IMR-90 (cell line): ENCODE measurements at regions not wholly inside any gene's neighbourhood (a gene's known extent, or its start where the extent isn't known, plus 50 kb on each side); places are given as distances from the start of the nearest gene placed in this dataset.
"Not testable (repeated sequence)": the region's sequence is repeated elsewhere in the genome, so short reads cannot be mapped to it uniquely, and the experiment has no call there.

Experiments
- ATAC-seq: fragments of 200-7000 bp; cut with Tn5 transposase; 2 replicates; pipeline ENCODE4 v1.9.1; 2020; ENCODE audit warnings: low read depth, mild to moderate bottlenecking, moderate library complexity
- BruUV-seq: library from RNA; stranded (reverse); fragments of 400-500 nt; replicated peaks from 2 replicates; lab custom pipeline; 2021; lab: Mats Ljungman, UMichigan
- CTCF ChIA-PET: fragments of 300-600 bp; formaldehyde crosslinking; extraction: SDS; loops from one replicate; lab custom pipeline; 2021; ENCODE audit warnings: antibody characterized with exemption; lab: Yijun Ruan, JAX
- POLR2A ChIA-PET: fragments of 300-600 bp; sonication (Branson Sonifier 250); formaldehyde crosslinking; loops from one replicate; lab custom pipeline; 2022; ENCODE audit warnings: antibody characterized with exemption; ENCODE audit not compliant: unreplicated experiment; lab: Charles Lee
- DNase-seq: peaks from one replicate; pipeline ENCODE4 v3.0.0; 2013
- H2AFZ ChIP-seq: replicated peaks from 2 replicates; pipeline ENCODE3; 2013; ENCODE audit warnings: low read length, mild to moderate bottlenecking; ENCODE audit not compliant: poor library complexity
- H2AK5ac ChIP-seq: 2 replicates; pipeline ENCODE4 v1.6.1; 2013; ENCODE audit warnings: low read depth, low read length, inconsistent platforms
- H2AK9ac ChIP-seq: replicated peaks from 2 replicates; pipeline ENCODE3; 2013; ENCODE audit warnings: mild to moderate bottlenecking, low read depth, low read length, moderate library complexity; ENCODE audit not compliant: poor library complexity
- H2BK120ac ChIP-seq: 2 replicates; pipeline ENCODE4 v1.6.1; 2013; ENCODE audit warnings: low read depth, low read length, inconsistent platforms
- H2BK15ac ChIP-seq: 3 replicates; pipeline ENCODE4 v1.6.1; 2013; ENCODE audit warnings: low read depth, low read length, inconsistent platforms
- H2BK20ac ChIP-seq: 2 replicates; pipeline ENCODE4 v1.6.1; 2013; ENCODE audit warnings: low read depth, mild to moderate bottlenecking, inconsistent platforms, low read length, moderate library complexity
- H2BK5ac ChIP-seq: 2 replicates; pipeline ENCODE4 v1.6.1; 2013; ENCODE audit warnings: mild to moderate bottlenecking, low read depth, low read length, inconsistent platforms; ENCODE audit not compliant: poor library complexity, severe bottlenecking
- H3K14ac ChIP-seq: replicated peaks from 2 replicates; pipeline ENCODE4 v1.6.1; 2013; ENCODE audit warnings: low read depth, low read length, inconsistent platforms
- H3K18ac ChIP-seq: 2 replicates; pipeline ENCODE4 v1.6.1; 2013; ENCODE audit warnings: low read depth, low read length, control low read depth
- H3K23ac ChIP-seq: 2 replicates; pipeline ENCODE4 v1.6.1; 2013; ENCODE audit warnings: low read depth, low read length, inconsistent platforms
- H3K27ac ChIP-seq: 2 replicates; pipeline ENCODE4 v1.5.1; 2013; ENCODE audit warnings: mild to moderate bottlenecking, control low read depth, low read length; ENCODE audit not compliant: insufficient read depth
- H3K27me3 ChIP-seq: 2 replicates; pipeline ENCODE4 v1.6.1; 2013; ENCODE audit warnings: low read length; ENCODE audit not compliant: control insufficient read depth, insufficient read depth
- H3K36me3 ChIP-seq: 2 replicates; pipeline ENCODE4 v1.6.1; 2013; ENCODE audit warnings: low read length, mixed read lengths; ENCODE audit not compliant: control insufficient read depth, insufficient read depth
- H3K4ac ChIP-seq: 2 replicates; pipeline ENCODE4 v1.6.1; 2013; ENCODE audit warnings: low read depth, low read length, inconsistent platforms
- H3K4me1 ChIP-seq: 2 replicates; pipeline ENCODE4 v1.6.1; 2013; ENCODE audit warnings: low read length, mixed read lengths; ENCODE audit not compliant: control insufficient read depth, insufficient read depth
- H3K4me2 ChIP-seq: 2 replicates; pipeline ENCODE4 v1.6.1; 2013; ENCODE audit warnings: low read depth, mild to moderate bottlenecking, control low read depth, low read length, moderate library complexity
- H3K4me3 ChIP-seq: 2 replicates; pipeline ENCODE4 v1.5.1; 2013; ENCODE audit warnings: low read depth, mild to moderate bottlenecking, control low read depth, low read length, moderate library complexity; ENCODE audit not compliant: insufficient read depth
- H3K56ac ChIP-seq: 2 replicates; pipeline ENCODE4 v1.6.1; 2013; ENCODE audit warnings: low read length, inconsistent platforms; ENCODE audit not compliant: insufficient read depth; ENCODE audit errors: extremely low read depth
- H3K79me1 ChIP-seq, 2 experiments: 2 replicates each; pipeline ENCODE4 v1.6.1; 2013; ENCODE audit warnings: low read length in 2 of 2, inconsistent platforms in 1 of 2, low read depth in 1 of 2
- H3K9ac ChIP-seq: 2 replicates; pipeline ENCODE4 v1.6.1; 2013; ENCODE audit warnings: low read depth, low read length, control low read depth
- H3K9me1 ChIP-seq: 2 replicates; pipeline ENCODE4 v1.6.1; 2013; ENCODE audit warnings: low read length, inconsistent platforms; ENCODE audit not compliant: insufficient read depth
- H3K9me3 ChIP-seq: 2 replicates; pipeline ENCODE4 v1.6.1; 2013; ENCODE audit warnings: low read length; ENCODE audit not compliant: control insufficient read depth, insufficient read depth
- H4K20me1 ChIP-seq: 2 replicates; pipeline ENCODE4 v1.6.1; 2013; ENCODE audit warnings: low read length, inconsistent platforms; ENCODE audit not compliant: insufficient read depth
- H4K5ac ChIP-seq: 2 replicates; pipeline ENCODE4 v1.6.1; 2013; ENCODE audit warnings: mild to moderate bottlenecking, low read depth, low read length, control low read depth
- H4K8ac ChIP-seq, 2 experiments: 2 replicates each; pipeline ENCODE4 v1.6.1; 2013; ENCODE audit warnings: low read depth in 2 of 2, low read length in 2 of 2, control low read depth in 1 of 2, inconsistent platforms in 1 of 2
- H4K91ac ChIP-seq: 2 replicates; pipeline ENCODE4 v1.6.1; 2013; ENCODE audit warnings: low read depth, low read length, inconsistent platforms; ENCODE audit not compliant: insufficient read depth
- WGBS, 2 experiments: methylation state at CpG; one replicate each; pipeline versions ENCODE4 v1.1.5 to v1.1.7; 2013; ENCODE audit warnings: missing lambda C conversion rate in 2 of 2; ENCODE audit not compliant: insufficient read length in 1 of 2; ENCODE audit errors: extremely low coverage in 2 of 2; 5-methylcytosine and 5-hydroxymethylcytosine counted together
- dilution Hi-C: fragments of 300-500 bp; cut with HindIII; formaldehyde crosslinking; loops from one replicate; pipeline ENCODE4 v1.14.3; 2018; ENCODE audit warnings: low sequenced_read_pairs; ENCODE audit not compliant: unreplicated experiment
- in situ Hi-C: fragments of 300-500 bp; cut with MboI; formaldehyde crosslinking; loops from 3 replicates; pipeline ENCODE4 v1.14.3; 2019; ENCODE audit warnings: low sequenced_read_pairs, inconsistent platforms, mixed read lengths
- intact Hi-C: fragments of 100-400 bp; cut with micrococcal nuclease; formaldehyde crosslinking; loops from 2 replicates; pipeline ENCODE4 v1.10.0; 2022

DNA sequence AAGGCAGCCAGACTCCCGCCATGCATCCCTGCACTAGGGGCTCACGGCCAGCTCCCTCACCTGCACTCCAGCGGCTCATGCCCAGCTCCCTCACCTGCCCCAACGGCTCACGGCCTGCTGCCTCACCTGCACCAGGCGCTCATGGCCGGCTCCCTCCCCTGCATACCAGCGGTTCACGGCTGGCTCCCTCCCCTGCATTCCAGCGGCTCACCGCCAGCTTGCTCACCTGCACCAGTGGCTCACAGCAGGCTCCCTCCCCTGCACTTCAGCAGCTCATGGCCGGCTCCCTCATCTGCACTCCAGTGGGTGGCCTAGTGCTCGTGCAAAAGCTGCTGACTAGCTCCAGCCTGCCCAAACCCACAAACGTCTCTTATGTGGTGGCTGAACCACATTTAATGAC is 3953.8 kb upstream of the OR11H1 start:
- H4K20me1 ChIP-seq, H3K36me3 ChIP-seq, H3K79me1 ChIP-seq, H3K27ac ChIP-seq, H2BK20ac ChIP-seq, H2AFZ ChIP-seq, H4K91ac ChIP-seq, H2BK5ac ChIP-seq, H4K8ac ChIP-seq, H3K27me3 ChIP-seq, ATAC-seq, H3K4ac ChIP-seq, H3K4me3 ChIP-seq, H3K23ac ChIP-seq, H3K9ac ChIP-seq, DNase-seq, intact Hi-C loops, H2AK9ac ChIP-seq, H3K4me1 ChIP-seq, H2BK120ac ChIP-seq, POLR2A ChIA-PET, H3K18ac ChIP-seq, BruUV-seq, dilution Hi-C loops, H2AK5ac ChIP-seq, in situ Hi-C loops, H3K14ac ChIP-seq, H2BK15ac ChIP-seq, H3K9me1 ChIP-seq, H3K56ac ChIP-seq, CTCF ChIA-PET, H4K5ac ChIP-seq, H3K4me2 ChIP-seq: not testable (repeated sequence)
- peaks cover 43% of the 10 kb centered on the region for H3K9me3 ChIP-seq
- 58% methylated on average over 9 of the region's 14 CpGs; no CpG with 5 or more reads in 1 of the 2 experiments for WGBS, 2 experiments

DNA sequence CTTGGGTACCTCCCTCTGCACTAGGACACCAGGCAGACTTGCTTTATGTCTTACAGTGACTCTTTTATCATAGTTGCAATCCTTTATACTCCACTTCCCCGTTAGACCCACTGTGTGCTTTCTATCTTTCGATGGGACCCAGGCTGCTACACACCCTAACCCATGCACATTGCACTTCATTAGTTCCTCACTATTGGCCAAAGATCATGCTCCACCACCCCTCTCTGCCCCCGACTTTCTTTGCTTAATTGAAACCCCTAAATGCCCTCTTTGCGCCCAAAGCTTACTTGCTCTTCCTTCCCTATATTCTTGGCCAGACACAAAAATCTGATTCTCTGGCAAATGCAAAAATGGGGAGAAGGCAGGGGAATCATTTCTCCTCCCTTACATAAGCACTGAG is 3953.3 kb upstream of the OR11H1 start:
- H4K91ac ChIP-seq, H2BK15ac ChIP-seq, ATAC-seq, H3K23ac ChIP-seq, in situ Hi-C loops, H3K4me1 ChIP-seq, DNase-seq, H2BK120ac ChIP-seq, CTCF ChIA-PET, intact Hi-C loops, H3K4me2 ChIP-seq, BruUV-seq, H3K27ac ChIP-seq, H3K4ac ChIP-seq, H3K14ac ChIP-seq, H2AFZ ChIP-seq, H3K56ac ChIP-seq, H2BK5ac ChIP-seq, H4K8ac ChIP-seq, H3K27me3 ChIP-seq, H4K20me1 ChIP-seq, H3K9ac ChIP-seq, H4K5ac ChIP-seq, H2AK5ac ChIP-seq, POLR2A ChIA-PET, H2AK9ac ChIP-seq, H3K9me1 ChIP-seq, H3K4me3 ChIP-seq, H2BK20ac ChIP-seq, H3K36me3 ChIP-seq, H3K79me1 ChIP-seq, dilution Hi-C loops, H3K18ac ChIP-seq: not testable (repeated sequence)
- H3K9me3 ChIP-seq: peaks cover 41% of the 10 kb centered on the region
- 25% methylated on average over 2 of the region's 4 CpGs; no CpG with 5 or more reads in 1 of the 2 experiments for WGBS, 2 experiments
